ENCODE measurements at regions not wholly inside any gene's neighbourhood (a gene's known extent, or its start where the extent isn't known, plus 50 kb on each side); places are given as distances from the start of the nearest gene placed in this dataset.

DNA sequence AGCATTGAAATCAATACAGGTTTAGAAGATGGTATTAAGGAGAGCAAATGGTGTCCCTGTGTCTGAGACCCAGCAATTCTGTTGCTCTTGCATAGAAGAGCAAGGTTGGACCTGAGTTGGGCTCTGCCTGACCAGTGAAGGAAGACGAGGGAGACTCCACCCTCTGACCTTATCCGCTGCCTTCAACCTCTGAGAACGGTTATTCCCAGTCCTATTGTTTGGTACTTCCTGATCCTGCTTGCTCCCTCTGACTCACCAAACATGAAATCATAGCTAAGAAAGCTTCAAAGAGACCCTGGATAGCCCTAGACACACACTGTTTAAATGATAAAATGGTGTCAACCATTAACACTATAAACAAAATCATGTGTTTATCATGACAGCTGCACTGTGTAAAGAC is 218.5 kb downstream of the PLK2 start:
- no peak overlapping the region for H3K9ac ChIP-seq (ENCODE audit: low read length)
- no peaks in the 10 kb centered on the region for H3K9me2 ChIP-seq (ENCODE audit: low read depth, low read length)
- no peaks in the 10 kb centered on the region for H4K20me1 ChIP-seq (ENCODE audit: insufficient read depth, low read length)
- no peak overlapping the region for H2AFZ ChIP-seq (ENCODE audit: low read length)
- no peak for TF ChIP-seq EZH2 (IDR thresholded peaks at IDR 0.05; ENCODE audit: borderline replicate concordance, low read length)
- TF ChIP-seq, protein P1, sequence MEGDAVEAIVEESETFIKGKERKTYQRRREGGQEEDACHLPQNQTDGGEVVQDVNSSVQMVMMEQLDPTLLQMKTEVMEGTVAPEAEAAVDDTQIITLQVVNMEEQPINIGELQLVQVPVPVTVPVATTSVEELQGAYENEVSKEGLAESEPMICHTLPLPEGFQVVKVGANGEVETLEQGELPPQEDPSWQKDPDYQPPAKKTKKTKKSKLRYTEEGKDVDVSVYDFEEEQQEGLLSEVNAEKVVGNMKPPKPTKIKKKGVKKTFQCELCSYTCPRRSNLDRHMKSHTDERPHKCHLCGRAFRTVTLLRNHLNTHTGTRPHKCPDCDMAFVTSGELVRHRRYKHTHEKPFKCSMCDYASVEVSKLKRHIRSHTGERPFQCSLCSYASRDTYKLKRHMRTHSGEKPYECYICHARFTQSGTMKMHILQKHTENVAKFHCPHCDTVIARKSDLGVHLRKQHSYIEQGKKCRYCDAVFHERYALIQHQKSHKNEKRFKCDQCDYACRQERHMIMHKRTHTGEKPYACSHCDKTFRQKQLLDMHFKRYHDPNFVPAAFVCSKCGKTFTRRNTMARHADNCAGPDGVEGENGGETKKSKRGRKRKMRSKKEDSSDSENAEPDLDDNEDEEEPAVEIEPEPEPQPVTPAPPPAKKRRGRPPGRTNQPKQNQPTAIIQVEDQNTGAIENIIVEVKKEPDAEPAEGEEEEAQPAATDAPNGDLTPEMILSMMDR (IDR thresholded peaks at IDR 0.05; ENCODE audit: low read length), result no peak
- no peak overlapping the region for H3K4me2 ChIP-seq (ENCODE audit: low read length)
- H3K36me3 ChIP-seq (ENCODE audit: insufficient read depth, low read length), result no peaks in the 10 kb centered on the region
- no peaks in the 10 kb centered on the region for H3K4me1 ChIP-seq (ENCODE audit: insufficient read depth, low read length, severe bottlenecking)
- H3K4me3 ChIP-seq (ENCODE audit: low read depth, low read length, poor library complexity, severe bottlenecking), result no peak overlapping the region
- no peaks in the 10 kb centered on the region for H3F3A ChIP-seq (ENCODE audit: insufficient read depth, low read length)
- no peak overlapping the region for H3K27ac ChIP-seq (ENCODE audit: low read depth, low read length, poor library complexity, severe bottlenecking)
- H3K79me2 ChIP-seq (ENCODE audit: insufficient read depth, low read length), result no peaks in the 10 kb centered on the region
- no peaks in the 10 kb centered on the region for H3K9me3 ChIP-seq (ENCODE audit: low read length)
- no peaks in the 10 kb centered on the region for H3K27me3 ChIP-seq (ENCODE audit: insufficient read depth, low read length)

GRCh38 chr5:58240322-58240721 is 219.6 kb downstream of the PLK2 start:
- no peak overlapping the region for H3K4me2 ChIP-seq (ENCODE audit: low read length)
- H3K4me1 ChIP-seq (ENCODE audit: insufficient read depth, low read length, severe bottlenecking), result no peaks in the 10 kb centered on the region
- H3K36me3 ChIP-seq (ENCODE audit: insufficient read depth, low read length), result no peaks in the 10 kb centered on the region
- H3K27me3 ChIP-seq (ENCODE audit: insufficient read depth, low read length), result no peaks in the 10 kb centered on the region
- no peaks in the 10 kb centered on the region for H4K20me1 ChIP-seq (ENCODE audit: insufficient read depth, low read length)
- no peak overlapping the region for H3K9ac ChIP-seq (ENCODE audit: low read length)
- H3K9me3 ChIP-seq (ENCODE audit: low read length), result no peaks in the 10 kb centered on the region
- no peak overlapping the region for H3K27ac ChIP-seq (ENCODE audit: low read depth, low read length, poor library complexity, severe bottlenecking)
- no peak overlapping the region for H2AFZ ChIP-seq (ENCODE audit: low read length)
- no peaks in the 10 kb centered on the region for H3F3A ChIP-seq (ENCODE audit: insufficient read depth, low read length)
- TF ChIP-seq, protein P1 (IDR thresholded peaks at IDR 0.05; ENCODE audit: low read length), result no peak
- TF ChIP-seq EZH2 (IDR thresholded peaks at IDR 0.05; ENCODE audit: borderline replicate concordance, low read length), result no peak
- no peak overlapping the region for H3K4me3 ChIP-seq (ENCODE audit: low read depth, low read length, poor library complexity, severe bottlenecking)
- no peaks in the 10 kb centered on the region for H3K79me2 ChIP-seq (ENCODE audit: insufficient read depth, low read length)
- H3K9me2 ChIP-seq (ENCODE audit: low read depth, low read length), result no peaks in the 10 kb centered on the region

DNA sequence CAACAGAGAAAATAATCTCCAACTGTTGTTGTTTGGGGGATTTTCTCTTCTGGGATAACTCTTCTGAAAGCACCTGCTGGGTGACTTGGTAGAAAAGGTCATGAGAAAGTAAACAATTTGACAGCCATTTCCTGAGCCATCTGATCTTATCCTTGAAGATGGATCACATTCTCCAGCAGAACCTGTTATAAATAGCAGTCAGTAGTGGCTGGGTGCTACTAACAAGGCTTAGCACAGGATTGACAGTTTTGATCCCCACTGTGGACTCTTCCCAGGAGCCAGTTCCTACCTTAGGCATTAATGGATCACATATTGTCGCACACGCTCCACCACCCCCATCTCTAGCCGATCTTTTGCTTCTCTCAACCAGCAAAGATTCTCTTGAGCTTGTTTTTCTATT is 220.2 kb downstream of the PLK2 start:
- Histone ChIP-seq H3K4me1 (ENCODE audit: insufficient read depth, low read length, severe bottlenecking) (no peaks in the 10 kb centered on the region), H3K9me2 (ENCODE audit: low read depth, low read length) (no peaks in the 10 kb centered on the region), H3K27ac (ENCODE audit: low read depth, low read length, poor library complexity, severe bottlenecking) (no peak overlapping the region), H3F3A (ENCODE audit: insufficient read depth, low read length) (no peaks in the 10 kb centered on the region), H2AFZ (ENCODE audit: low read length) (no peak overlapping the region), H3K9ac (ENCODE audit: low read length) (no peak overlapping the region), H3K4me3 (ENCODE audit: low read depth, low read length, poor library complexity, severe bottlenecking) (no peak overlapping the region), H4K20me1 (ENCODE audit: insufficient read depth, low read length) (no peaks in the 10 kb centered on the region), H3K79me2 (ENCODE audit: insufficient read depth, low read length) (no peaks in the 10 kb centered on the region), H3K4me2 (ENCODE audit: low read length) (no peak overlapping the region), H3K36me3 (ENCODE audit: insufficient read depth, low read length) (no peaks in the 10 kb centered on the region), H3K9me3 (ENCODE audit: low read length) (no peaks in the 10 kb centered on the region), H3K27me3 (ENCODE audit: insufficient read depth, low read length) (no peaks in the 10 kb centered on the region)
- TF ChIP-seq, protein P1 (IDR thresholded peaks at IDR 0.05; ENCODE audit: low read length), result no peak
- no peak for TF ChIP-seq EZH2 (IDR thresholded peaks at IDR 0.05; ENCODE audit: borderline replicate concordance, low read length)
